Rectal smooth muscle tissue (tissue), 1 donor: ENCODE measurements at regions not wholly inside any gene's neighbourhood (a gene's known extent, or its start where the extent isn't known, plus 50 kb on each side); places are given as distances from the start of the nearest gene placed in this dataset.

ENCODE experiments used
- H3K27ac ChIP-seq: one replicate; pipeline ENCODE4 v1.7.0; 2013; ENCODE audit warnings: low read depth, low read length, inconsistent platforms
- H3K27me3 ChIP-seq: one replicate; pipeline ENCODE4 v1.7.0; 2013; ENCODE audit warnings: low read length; ENCODE audit not compliant: control insufficient read depth, insufficient read depth
- H3K36me3 ChIP-seq: one replicate; pipeline ENCODE4 v1.7.0; 2013; ENCODE audit warnings: low read length; ENCODE audit not compliant: control insufficient read depth, insufficient read depth
- H3K4me1 ChIP-seq: one replicate; pipeline ENCODE4 v1.7.0; 2013; ENCODE audit warnings: low read length; ENCODE audit not compliant: control insufficient read depth, insufficient read depth
- H3K4me3 ChIP-seq: one replicate; pipeline ENCODE4 v1.7.0; 2013; ENCODE audit warnings: low read length
- H3K9ac ChIP-seq: one replicate; pipeline ENCODE4 v1.7.0; 2013; ENCODE audit warnings: low read length

GRCh38 chr14:29442696-29443095 lies 485.0 kb downstream of the PRKD1 start:
- no peaks in the 10 kb centered on the region for H3K27me3 ChIP-seq

GRCh38 chr14:29444216-29444615 lies 483.4 kb downstream of the PRKD1 start:
- Histone ChIP-seq H3K36me3 (no peaks in the 10 kb centered on the region), H3K4me1 (no peaks in the 10 kb centered on the region), H3K27ac (no peak overlapping the region), H3K4me3 (no peak overlapping the region), H3K27me3 (no peaks in the 10 kb centered on the region), H3K9ac (no peak overlapping the region)

More at GRCh38 chr14:29442696-29443095, 485.0 kb downstream of the PRKD1 start:
- Histone ChIP-seq H3K4me3 (no peak overlapping the region), H3K36me3 (no peaks in the 10 kb centered on the region), H3K9ac (no peak overlapping the region), H3K27ac (no peak overlapping the region), H3K4me1 (no peaks in the 10 kb centered on the region)

- no peaks in the 10 kb centered on the region for H3K4me1 ChIP-seq
- no peak overlapping the region for H3K4me3 ChIP-seq
- H3K9ac ChIP-seq: no peak overlapping the region
- H3K36me3 ChIP-seq: no peaks in the 10 kb centered on the region
- no peak overlapping the region for H3K27ac ChIP-seq
- no peaks in the 10 kb centered on the region for H3K27me3 ChIP-seq
These were observed 482.8 kb downstream of the PRKD1 start for GRCh38 chr14:29444805-29445204.

GRCh38 chr14:29446971-29447370 lies 480.7 kb downstream of the PRKD1 start:
- H3K27ac ChIP-seq: no peak overlapping the region
- H3K9ac ChIP-seq: no peak overlapping the region
- H3K4me1 ChIP-seq: no peaks in the 10 kb centered on the region
- H3K27me3 ChIP-seq: no peaks in the 10 kb centered on the region
- no peaks in the 10 kb centered on the region for H3K36me3 ChIP-seq
- no peak overlapping the region for H3K4me3 ChIP-seq

- Histone ChIP-seq H3K4me3 (no peak overlapping the region), H3K9ac (no peak overlapping the region), H3K4me1 (no peaks in the 10 kb centered on the region), H3K27ac (no peak overlapping the region), H3K27me3 (no peaks in the 10 kb centered on the region), H3K36me3 (no peaks in the 10 kb centered on the region)
These were observed 475.7 kb downstream of the PRKD1 start for GRCh38 chr14:29451941-29452340.

- no peak overlapping the region for H3K27ac ChIP-seq
- H3K36me3 ChIP-seq: no peaks in the 10 kb centered on the region
- no peak overlapping the region for H3K9ac ChIP-seq
- no peak overlapping the region for H3K4me3 ChIP-seq
- H3K4me1 ChIP-seq: no peaks in the 10 kb centered on the region
- H3K27me3 ChIP-seq: no peaks in the 10 kb centered on the region
These were observed 474.6 kb downstream of the PRKD1 start for GRCh38 chr14:29453045-29453444.

- H3K27me3 ChIP-seq: no peaks in the 10 kb centered on the region
- H3K9ac ChIP-seq: no peak overlapping the region
- H3K4me1 ChIP-seq: no peaks in the 10 kb centered on the region
- no peaks in the 10 kb centered on the region for H3K36me3 ChIP-seq
- no peak overlapping the region for H3K4me3 ChIP-seq
- no peak overlapping the region for H3K27ac ChIP-seq
These were observed 473.5 kb downstream of the PRKD1 start for GRCh38 chr14:29454026-29454693.

- no peaks in the 10 kb centered on the region for H3K4me1 ChIP-seq
- no peak overlapping the region for H3K9ac ChIP-seq
- no peak overlapping the region for H3K4me3 ChIP-seq
- H3K27me3 ChIP-seq: no peaks in the 10 kb centered on the region
- no peak overlapping the region for H3K27ac ChIP-seq
- H3K36me3 ChIP-seq: no peaks in the 10 kb centered on the region
These were observed 469.1 kb downstream of the PRKD1 start for GRCh38 chr14:29458547-29458946.

- Histone ChIP-seq H3K27ac (no peak overlapping the region), H3K9ac (no peak overlapping the region), H3K27me3 (no peaks in the 10 kb centered on the region), H3K4me1 (no peaks in the 10 kb centered on the region), H3K36me3 (no peaks in the 10 kb centered on the region), H3K4me3 (no peak overlapping the region)
These were observed 468.1 kb downstream of the PRKD1 start for GRCh38 chr14:29459531-29459930.

GRCh38 chr14:29459969-29460560 lies 467.6 kb downstream of the PRKD1 start:
- H3K4me1 ChIP-seq: no peaks in the 10 kb centered on the region
- H3K27ac ChIP-seq: no peak overlapping the region
- H3K36me3 ChIP-seq: no peaks in the 10 kb centered on the region
- no peaks in the 10 kb centered on the region for H3K27me3 ChIP-seq
- H3K4me3 ChIP-seq: no peak overlapping the region
- no peak overlapping the region for H3K9ac ChIP-seq

- no peak overlapping the region for H3K9ac ChIP-seq
- no peaks in the 10 kb centered on the region for H3K27me3 ChIP-seq
- H3K27ac ChIP-seq: no peak overlapping the region
- H3K4me3 ChIP-seq: no peak overlapping the region
- no peaks in the 10 kb centered on the region for H3K36me3 ChIP-seq
- no peaks in the 10 kb centered on the region for H3K4me1 ChIP-seq
These were observed 466.5 kb downstream of the PRKD1 start for GRCh38 chr14:29461101-29461500.

- H3K36me3 ChIP-seq: no peaks in the 10 kb centered on the region
- no peaks in the 10 kb centered on the region for H3K4me1 ChIP-seq
- no peak overlapping the region for H3K4me3 ChIP-seq
- no peak overlapping the region for H3K27ac ChIP-seq
- no peaks in the 10 kb centered on the region for H3K27me3 ChIP-seq
- no peak overlapping the region for H3K9ac ChIP-seq
These were observed 466.1 kb downstream of the PRKD1 start for GRCh38 chr14:29461506-29461905.

- Histone ChIP-seq H3K4me1 (no peaks in the 10 kb centered on the region), H3K27ac (no peak overlapping the region), H3K9ac (no peak overlapping the region), H3K27me3 (no peaks in the 10 kb centered on the region), H3K36me3 (no peaks in the 10 kb centered on the region), H3K4me3 (no peak overlapping the region)
These were observed 465.3 kb downstream of the PRKD1 start for GRCh38 chr14:29462321-29462720.
